H7 (cell line): ENCODE measurements at regions not wholly inside any gene's neighbourhood (a gene's known extent, or its start where the extent isn't known, plus 50 kb on each side); places are given as distances from the start of the nearest gene placed in this dataset.

Source experiments
- DNase-seq: peaks from one replicate; pipeline ENCODE4 v3.0.0; 2012
- H3K27me3 ChIP-seq: 2 replicates; pipeline ENCODE4 v1.6.0; 2011; ENCODE audit warnings: mild to moderate bottlenecking, low read length; ENCODE audit not compliant: control insufficient read depth, insufficient read depth
- H3K36me3 ChIP-seq: replicated peaks from 2 replicates; pipeline ENCODE4 v1.5.1; 2011; ENCODE audit warnings: low read length; ENCODE audit not compliant: control insufficient read depth, insufficient read depth
- H3K4me3 ChIP-seq: 2 replicates; pipeline ENCODE4 v1.5.1; 2011; ENCODE audit warnings: low read depth, mild to moderate bottlenecking, control low read depth, low read length, moderate library complexity; ENCODE audit not compliant: insufficient read depth

GRCh38 chr2:14114275-14114674, 518.2 kb upstream of the LRATD1 start:
- Histone ChIP-seq H3K27me3 (no peaks in the 10 kb centered on the region), H3K4me3 (no peak overlapping the region), H3K36me3 (no peaks in the 10 kb centered on the region)
- DNase-seq, result no peak

- Histone ChIP-seq H3K36me3 (no peaks in the 10 kb centered on the region), H3K4me3 (no peak overlapping the region), H3K27me3 (no peaks in the 10 kb centered on the region)
- DNase-seq, result no peak
Observed at GRCh38 chr2:14120376-14120775, 512.1 kb upstream of the LRATD1 start.

GRCh38 chr2:14123436-14124103, 508.9 kb upstream of the LRATD1 start:
- Histone ChIP-seq H3K27me3 (no peaks in the 10 kb centered on the region), H3K4me3 (no peak overlapping the region), H3K36me3 (no peaks in the 10 kb centered on the region)
- no peak for DNase-seq

GRCh38 chr2:14125624-14126293, 506.8 kb upstream of the LRATD1 start:
- Histone ChIP-seq H3K4me3 (no peak overlapping the region), H3K27me3 (no peaks in the 10 kb centered on the region), H3K36me3 (no peaks in the 10 kb centered on the region)
- DNase-seq, result no peak

DNA sequence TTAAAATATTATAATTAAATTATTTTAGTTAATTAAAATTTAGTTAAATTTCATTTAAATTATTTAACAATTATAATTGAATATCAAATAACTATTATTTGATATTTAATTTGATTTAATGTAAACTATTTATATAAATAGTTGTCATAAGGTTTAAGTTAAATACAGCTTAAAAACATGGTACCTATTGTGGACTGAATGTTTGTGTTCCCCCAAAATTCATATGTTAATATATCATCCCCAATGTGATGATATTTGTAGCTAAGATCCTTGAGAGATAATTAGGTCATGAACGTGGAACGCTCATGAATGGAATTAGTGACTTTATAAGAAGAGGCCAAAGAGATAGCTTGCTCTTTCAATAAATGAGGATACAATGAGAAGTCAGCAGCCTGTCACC, 505.7 kb upstream of the LRATD1 start:
- DNase-seq, result no peak
- no peak overlapping the region for H3K4me3 ChIP-seq
- H3K36me3 ChIP-seq, result no peaks in the 10 kb centered on the region
- H3K27me3 ChIP-seq, result no peaks in the 10 kb centered on the region

DNA sequence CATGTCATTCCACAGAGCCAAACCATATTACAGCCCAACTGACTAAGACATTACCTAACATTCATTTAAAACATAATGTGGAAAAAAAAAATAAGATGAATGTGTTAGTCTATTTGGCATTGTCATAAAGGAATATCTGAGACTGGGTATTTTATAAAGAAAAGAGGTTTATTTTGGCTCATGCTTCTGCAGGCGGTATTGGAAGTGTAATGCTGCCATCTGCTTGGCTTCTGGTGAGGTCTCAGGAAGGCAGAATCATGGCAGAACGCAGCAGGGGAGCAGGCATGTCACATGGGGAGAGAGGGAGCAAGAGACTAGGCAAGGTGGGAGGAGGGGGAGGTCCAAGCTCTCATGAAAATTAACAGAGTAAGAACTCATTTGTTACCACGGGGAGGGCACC, 504.8 kb upstream of the LRATD1 start:
- Histone ChIP-seq H3K27me3 (no peaks in the 10 kb centered on the region), H3K36me3 (no peaks in the 10 kb centered on the region), H3K4me3 (no peak overlapping the region)
- no peak for DNase-seq

- DNase-seq, result no peak
- no peaks in the 10 kb centered on the region for H3K27me3 ChIP-seq
- no peak overlapping the region for H3K4me3 ChIP-seq
- H3K36me3 ChIP-seq, result no peaks in the 10 kb centered on the region
Observed at GRCh38 chr2:14132386-14132785, 500.1 kb upstream of the LRATD1 start.

DNA sequence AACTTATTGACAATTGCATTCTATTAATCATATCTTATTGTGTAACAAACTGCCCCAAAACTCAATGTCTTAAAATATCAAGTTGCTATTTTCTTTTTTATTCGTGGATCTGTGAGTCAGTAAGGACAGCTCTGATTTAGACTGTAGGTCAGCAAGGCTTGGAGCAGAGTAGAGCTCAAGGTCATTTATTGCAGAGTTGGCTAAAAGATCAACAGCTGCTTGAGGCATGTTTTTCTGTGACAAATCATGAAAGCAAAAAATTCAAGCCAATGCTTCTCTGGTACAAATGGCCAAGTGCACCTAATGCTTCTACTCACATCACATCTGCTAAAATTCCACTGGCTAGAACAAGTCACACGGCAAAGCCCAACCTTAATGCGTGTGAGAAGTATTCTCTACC, 497.7 kb upstream of the LRATD1 start:
- Histone ChIP-seq H3K4me3 (no peak overlapping the region), H3K27me3 (no peaks in the 10 kb centered on the region), H3K36me3 (no peaks in the 10 kb centered on the region)

GRCh38 chr2:14136030-14136429, 496.5 kb upstream of the LRATD1 start:
- H3K4me3 ChIP-seq, result no peak overlapping the region
- no peaks in the 10 kb centered on the region for H3K27me3 ChIP-seq
- H3K36me3 ChIP-seq, result no peaks in the 10 kb centered on the region
- no peak for DNase-seq

More for the DNA sequence above, 497.7 kb upstream of the LRATD1 start:
- DNase-seq, result no peak

DNA sequence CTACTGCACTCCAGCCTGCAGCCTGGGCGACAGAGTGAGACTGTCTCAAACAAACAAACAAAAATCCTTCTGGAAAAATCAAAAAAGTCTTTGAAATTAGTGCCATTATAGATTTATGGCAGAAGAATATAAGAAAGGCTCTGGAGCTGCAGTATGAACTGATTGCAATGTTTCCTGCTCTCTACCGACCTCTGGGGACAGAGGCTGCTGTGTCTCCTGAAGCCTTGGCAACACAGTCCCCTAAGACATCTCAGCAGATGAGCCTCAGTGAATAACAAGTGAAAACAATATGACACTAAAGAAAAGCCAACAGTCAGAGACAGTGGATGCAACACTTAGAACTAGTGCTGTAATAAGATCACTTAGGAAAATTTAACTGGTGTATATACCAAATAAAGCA, 494.9 kb upstream of the LRATD1 start:
- Histone ChIP-seq H3K27me3 (no peaks in the 10 kb centered on the region), H3K36me3 (no peaks in the 10 kb centered on the region), H3K4me3 (no peak overlapping the region)
- DNase-seq, result no peak

DNA sequence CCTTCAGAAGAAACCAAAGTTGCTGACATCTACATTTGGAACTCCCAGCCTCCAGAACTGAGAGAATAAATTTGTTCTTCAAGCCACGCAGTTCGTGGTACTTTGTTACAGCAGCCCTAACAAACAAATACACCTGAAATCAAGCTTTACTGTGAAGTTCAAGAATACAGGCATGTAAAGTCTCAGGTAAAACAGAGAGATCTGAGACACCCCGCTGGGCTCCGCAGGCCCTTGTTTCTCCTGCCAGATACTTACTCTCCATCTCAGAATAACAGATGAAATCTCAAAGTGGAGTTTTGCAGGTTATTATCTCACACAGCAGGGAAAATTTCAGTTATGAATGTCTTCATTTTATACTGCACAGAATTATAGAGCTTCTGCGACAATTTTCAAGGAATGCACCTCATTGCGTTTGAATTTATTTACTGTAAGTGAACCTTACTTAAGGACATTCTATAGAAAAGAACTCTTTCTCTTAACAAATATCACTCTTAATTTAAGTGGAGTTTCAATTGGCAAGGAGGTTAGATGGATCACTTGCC, 492.4 kb upstream of the LRATD1 start:
- no peak for DNase-seq
- Histone ChIP-seq H3K4me3 (no peak overlapping the region), H3K27me3 (no peaks in the 10 kb centered on the region), H3K36me3 (no peaks in the 10 kb centered on the region)

- Histone ChIP-seq H3K27me3 (no peaks in the 10 kb centered on the region), H3K4me3 (no peak overlapping the region), H3K36me3 (no peaks in the 10 kb centered on the region)
- no peak for DNase-seq
Observed at GRCh38 chr2:14143435-14143834, 489.1 kb upstream of the LRATD1 start.

GRCh38 chr2:14148216-14148615, 484.3 kb upstream of the LRATD1 start:
- Histone ChIP-seq H3K36me3 (no peaks in the 10 kb centered on the region), H3K4me3 (no peak overlapping the region)

GRCh38 chr2:14157816-14158215, 474.7 kb upstream of the LRATD1 start:
- H3K27me3 ChIP-seq, result no peaks in the 10 kb centered on the region
- H3K36me3 ChIP-seq, result no peaks in the 10 kb centered on the region
- H3K4me3 ChIP-seq, result no peak overlapping the region
- DNase-seq, result no peak

More at GRCh38 chr2:14148216-14148615, 484.3 kb upstream of the LRATD1 start:
- H3K27me3 ChIP-seq, result no peaks in the 10 kb centered on the region
- no peak for DNase-seq

DNA sequence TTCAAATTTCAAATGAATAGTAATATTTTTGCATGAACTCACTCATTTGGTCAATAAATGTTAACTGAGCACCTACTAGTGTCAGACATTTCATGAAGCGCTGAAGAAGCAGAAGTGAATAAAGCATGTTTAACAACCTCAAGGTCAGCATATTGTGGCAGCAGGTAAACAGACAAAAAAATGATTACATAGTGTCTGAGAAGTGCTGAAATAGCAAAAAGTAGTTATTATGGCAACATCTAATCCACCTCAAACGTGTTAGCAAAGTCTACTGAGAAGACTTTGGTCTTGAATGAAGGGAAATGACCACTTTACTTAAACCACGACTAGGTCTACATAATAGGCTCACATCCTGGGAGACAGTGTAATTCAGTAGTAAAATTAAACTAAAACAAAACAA, 452.2 kb upstream of the LRATD1 start:
- DNase-seq, result no peak
- Histone ChIP-seq H3K36me3 (no peaks in the 10 kb centered on the region), H3K4me3 (no peak overlapping the region), H3K27me3 (no peaks in the 10 kb centered on the region)
